Activated T-cell treated with anti-CD3 and anti-CD28 coated beads, Interleukin-2, amount 50 U/mL, for 48 hours (primary cell): ENCODE measurements at regions not wholly inside any gene's neighbourhood (a gene's known extent, or its start where the extent isn't known, plus 50 kb on each side); places are given as distances from the start of the nearest gene placed in this dataset.
"Not testable (repeated sequence)": the region's sequence is repeated elsewhere in the genome, so short reads cannot be mapped to it uniquely, and the experiment has no call there.

Experiments used
- DNase-seq, 2 experiments: peaks; one replicate each; pipeline ENCODE4 v3.0.0-alpha.2; 2020

GRCh38 chr6:121944354-121944753 lies 455.1 kb upstream of the HSF2 start:
- DNase-seq: no peak

- DNase-seq: no peak
These were observed 448.3 kb upstream of the HSF2 start for GRCh38 chr6:121951123-121951522.

- no peak for DNase-seq
These were observed 447.5 kb upstream of the HSF2 start for GRCh38 chr6:121951918-121952379.

- DNase-seq: not testable (repeated sequence)
These were observed 444.1 kb upstream of the HSF2 start for GRCh38 chr6:121955401-121955800.

GRCh38 chr6:121956782-121957181 lies 442.7 kb upstream of the HSF2 start:
- DNase-seq: no peak

- DNase-seq: no peak
These were observed 440.0 kb upstream of the HSF2 start for GRCh38 chr6:121959501-121959900.

- DNase-seq: no peak
These were observed 437.8 kb upstream of the HSF2 start for GRCh38 chr6:121961619-121962125.

GRCh38 chr6:121963826-121964225 lies 435.6 kb upstream of the HSF2 start:
- no peak for DNase-seq

- DNase-seq: no peak
These were observed 433.7 kb upstream of the HSF2 start for GRCh38 chr6:121965739-121966138.

GRCh38 chr6:121967631-121968030 lies 431.8 kb upstream of the HSF2 start:
- DNase-seq: no peak

GRCh38 chr6:121971931-121972335 lies 427.5 kb upstream of the HSF2 start:
- no peak for DNase-seq

GRCh38 chr6:121984956-121985355 lies 414.5 kb upstream of the HSF2 start:
- DNase-seq: no peak

GRCh38 chr6:121993362-121993761 lies 406.1 kb upstream of the HSF2 start:
- DNase-seq: no peak

- no peak for DNase-seq
These were observed 404.5 kb upstream of the HSF2 start for GRCh38 chr6:121994919-121995318.

GRCh38 chr6:121998631-121999030 lies 400.8 kb upstream of the HSF2 start:
- DNase-seq: no peak

GRCh38 chr6:121999456-122000065 lies 399.9 kb upstream of the HSF2 start:
- no peak for DNase-seq

- DNase-seq: no peak
These were observed 393.8 kb upstream of the HSF2 start for GRCh38 chr6:122005661-122006060.

- DNase-seq: no peak
These were observed 392.1 kb upstream of the HSF2 start for GRCh38 chr6:122007339-122007738.

- no peak for DNase-seq
These were observed 391.1 kb upstream of the HSF2 start for GRCh38 chr6:122008101-122008999.

GRCh38 chr6:122009000-122009350 lies 390.5 kb upstream of the HSF2 start:
- DNase-seq: no peak

- no peak for DNase-seq
These were observed 386.9 kb upstream of the HSF2 start for GRCh38 chr6:122012578-122012977.

GRCh38 chr6:122014961-122015360 lies 384.5 kb upstream of the HSF2 start:
- DNase-seq: no peak

- no peak for DNase-seq
These were observed 378.7 kb upstream of the HSF2 start for GRCh38 chr6:122020588-122021264.

GRCh38 chr6:122025104-122025503 lies 374.3 kb upstream of the HSF2 start:
- no peak for DNase-seq
